NCI-H69 (cell line): ENCODE measurements at regions not wholly inside any gene's neighbourhood (a gene's known extent, or its start where the extent isn't known, plus 50 kb on each side); places are given as distances from the start of the nearest gene placed in this dataset.

Experiments
- DNase-seq: peaks from one replicate; lab custom pipeline; 2025; lab: John Stamatoyannopoulos, UW

DNA sequence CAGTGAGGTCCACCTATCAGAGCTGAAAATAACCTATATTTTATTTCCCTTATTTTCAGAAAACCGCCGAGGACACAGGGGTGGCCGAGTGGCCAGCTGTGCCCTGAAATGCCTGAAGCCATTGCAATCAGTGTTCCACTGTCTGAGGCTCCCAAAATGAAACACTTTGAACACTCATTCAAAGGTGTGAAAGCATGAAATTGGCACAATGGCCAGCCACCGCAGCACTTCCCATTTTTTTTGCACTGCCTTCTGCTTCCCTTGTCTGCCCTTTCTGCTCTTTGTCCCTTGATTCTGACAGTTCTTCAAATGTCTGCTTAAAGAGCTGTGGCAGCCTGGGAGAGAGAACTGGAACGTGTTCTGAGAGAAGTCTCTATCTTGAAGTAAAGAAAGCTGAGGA lies 1127.5 kb upstream of the CELF4 start:
- peak; percentile 21 for DNase-seq

DNA sequence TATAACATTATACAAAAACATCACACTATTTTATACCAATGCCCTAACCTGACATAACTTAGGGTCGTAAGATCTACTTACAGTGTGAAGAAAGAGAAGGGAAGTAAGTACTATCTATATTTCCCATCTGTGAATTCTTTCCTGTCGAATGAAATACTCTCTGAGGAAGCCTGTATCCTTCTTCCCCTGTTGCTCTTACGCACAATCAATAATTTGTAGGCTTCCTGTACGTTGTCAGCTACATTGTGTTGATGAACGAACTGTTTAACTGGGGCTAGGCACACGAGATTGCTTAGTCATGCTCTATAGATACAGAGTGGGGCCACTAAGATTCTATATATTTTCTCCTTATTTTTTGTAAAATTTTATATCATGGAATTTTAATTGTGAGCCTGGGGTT lies 1125.0 kb upstream of the CELF4 start:
- no peak for DNase-seq

DNA sequence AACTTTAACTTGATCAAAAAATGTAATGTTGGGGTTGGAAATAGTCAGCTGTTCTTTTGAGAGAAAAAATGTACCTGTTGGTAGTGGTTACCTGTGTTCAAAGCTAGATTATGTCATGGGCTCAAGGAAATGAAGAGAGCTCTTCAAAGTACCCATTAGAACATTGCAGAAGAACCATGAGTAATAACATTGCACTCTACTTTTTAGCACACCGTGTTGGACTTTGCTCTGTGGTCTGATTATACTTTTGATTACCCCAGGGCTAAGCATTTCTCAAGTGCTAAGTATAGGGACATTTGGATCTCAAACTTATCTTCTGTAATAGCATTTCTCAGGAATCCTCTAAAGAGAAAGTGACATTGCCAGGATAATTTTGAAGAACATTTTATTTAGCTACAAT lies 1122.8 kb upstream of the CELF4 start:
- no peak for DNase-seq

DNA sequence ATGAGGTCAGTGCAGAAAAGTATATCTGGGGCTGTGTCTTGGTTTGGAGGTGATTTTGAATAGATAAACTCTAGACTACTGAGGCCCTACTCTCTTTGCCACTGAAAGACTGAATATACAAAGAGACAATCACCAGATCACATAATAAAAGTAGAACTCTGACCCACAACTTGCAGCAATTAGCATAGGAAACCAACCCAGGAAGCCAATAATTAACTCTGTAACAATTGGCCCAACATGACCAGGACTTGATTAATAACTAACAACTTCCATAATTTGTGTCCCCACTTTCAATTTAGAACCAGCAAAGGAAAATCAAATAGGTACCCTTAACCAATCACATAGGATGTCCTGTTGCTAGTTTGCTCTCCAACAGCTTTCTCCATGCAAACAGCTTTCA lies 1104.9 kb upstream of the CELF4 start:
- DNase-seq: no peak

DNA sequence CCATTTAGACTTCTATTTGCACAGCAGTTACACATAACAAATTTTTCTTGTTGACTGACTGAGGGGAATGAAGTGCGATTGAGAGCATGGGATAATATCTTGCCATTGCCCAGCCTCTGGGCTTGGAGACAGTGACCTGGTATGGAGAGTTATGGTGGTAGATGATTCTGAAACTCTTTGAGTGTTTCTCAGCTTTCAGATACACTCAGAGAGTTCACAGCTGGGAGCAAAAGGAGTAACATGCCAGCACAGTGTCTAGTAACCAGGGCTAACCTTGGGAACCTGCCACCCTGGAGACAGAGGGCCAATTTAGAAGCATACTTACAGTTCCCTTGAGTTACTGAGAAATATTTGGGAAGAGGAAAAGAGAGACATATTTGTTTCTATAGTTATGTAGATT lies 1099.3 kb upstream of the CELF4 start:
- no peak for DNase-seq

DNA sequence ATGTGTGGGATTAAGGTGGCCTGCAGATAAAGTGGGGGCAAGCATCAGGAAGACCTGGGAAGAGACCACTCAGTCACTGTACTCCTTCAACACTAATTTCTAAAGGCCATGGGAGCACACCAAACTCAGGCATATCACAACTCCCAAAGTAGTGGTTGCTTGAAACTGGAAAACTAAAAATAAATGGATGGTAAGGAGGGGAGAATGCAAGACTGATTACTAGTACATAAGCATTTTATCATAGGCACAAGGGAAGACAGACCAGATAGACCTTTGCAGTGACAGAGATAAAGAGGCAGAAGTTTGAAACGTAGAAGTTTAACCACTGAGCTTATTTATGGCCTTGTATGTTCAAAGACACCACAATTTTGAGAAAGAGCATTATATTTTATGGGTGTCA lies 1098.1 kb upstream of the CELF4 start:
- DNase-seq: no peak

DNA sequence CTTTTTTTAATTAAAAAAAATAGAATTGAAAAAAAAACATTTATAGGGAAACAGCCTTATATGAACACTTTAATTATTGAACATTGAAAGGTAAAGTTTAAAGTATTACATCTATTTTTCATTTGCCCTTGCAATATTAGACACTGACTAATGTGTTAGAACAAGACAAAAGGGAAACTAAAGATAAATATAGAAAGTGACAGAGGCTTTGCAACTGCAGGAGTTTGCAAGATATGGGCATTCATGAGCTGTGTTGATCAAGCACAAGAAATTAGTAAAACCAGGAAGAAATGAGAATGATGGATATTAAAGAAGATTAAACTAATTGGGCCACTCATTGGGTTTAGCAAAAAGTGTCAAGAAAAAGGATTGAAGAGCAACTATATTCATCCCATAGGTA lies 1097.7 kb upstream of the CELF4 start:
- DNase-seq: no peak

DNA sequence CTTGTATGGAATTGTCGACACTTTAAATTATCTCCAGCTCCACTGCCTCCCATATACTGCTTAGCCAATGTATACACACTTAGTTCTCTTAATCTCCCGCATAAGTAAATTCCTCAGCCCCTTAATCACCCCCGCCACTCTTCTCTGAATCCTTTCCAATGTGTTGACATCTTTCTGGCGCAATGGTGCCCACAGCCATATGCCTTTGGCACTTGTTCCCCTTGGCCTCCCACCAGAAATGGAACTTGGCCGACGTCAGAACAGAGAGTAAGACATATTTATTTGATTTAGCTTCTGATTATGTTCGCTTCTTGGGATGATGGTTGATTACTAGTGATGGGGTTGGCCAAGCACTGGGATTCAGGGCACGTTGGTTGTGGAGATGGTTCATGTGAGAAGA lies 1089.3 kb upstream of the CELF4 start:
- no peak for DNase-seq

DNA sequence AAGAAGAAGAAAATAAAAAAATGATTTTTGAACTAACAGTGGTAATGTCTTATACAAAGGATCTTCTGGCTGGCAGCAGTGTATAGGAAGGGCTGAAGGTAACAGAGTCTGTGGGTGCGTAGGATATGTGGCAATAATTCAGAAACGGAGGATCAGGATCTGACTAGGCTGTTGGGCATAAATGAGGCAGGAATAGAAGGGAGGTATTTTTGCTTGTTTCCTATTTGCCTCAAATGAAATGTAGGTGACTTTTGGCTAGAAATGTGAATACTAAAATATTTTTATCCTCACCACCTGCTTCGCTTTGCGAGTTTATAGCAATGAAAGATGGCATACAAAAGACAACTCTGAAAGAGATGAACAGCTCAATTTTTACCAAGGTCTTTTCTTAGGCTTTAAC lies 1086.1 kb upstream of the CELF4 start:
- no peak for DNase-seq

DNA sequence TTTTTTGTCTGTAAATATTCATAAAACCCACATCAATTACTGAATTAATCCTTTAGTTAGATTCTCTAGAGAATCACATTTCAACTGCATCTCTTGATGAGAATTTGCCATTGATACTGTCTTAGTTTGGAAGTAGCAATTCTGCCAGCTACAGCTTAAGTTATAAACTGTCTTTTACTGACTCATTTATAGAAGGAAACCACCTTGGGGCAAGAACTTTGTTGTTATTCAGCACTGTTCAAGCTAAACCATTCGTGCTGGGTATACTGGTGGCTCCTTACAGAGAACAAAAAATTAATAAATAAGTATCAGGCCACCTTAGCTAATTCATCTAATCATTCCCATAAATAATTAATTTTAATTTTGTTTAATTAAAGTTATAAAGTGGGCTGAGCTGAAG lies 1082.6 kb upstream of the CELF4 start:
- no peak for DNase-seq

DNA sequence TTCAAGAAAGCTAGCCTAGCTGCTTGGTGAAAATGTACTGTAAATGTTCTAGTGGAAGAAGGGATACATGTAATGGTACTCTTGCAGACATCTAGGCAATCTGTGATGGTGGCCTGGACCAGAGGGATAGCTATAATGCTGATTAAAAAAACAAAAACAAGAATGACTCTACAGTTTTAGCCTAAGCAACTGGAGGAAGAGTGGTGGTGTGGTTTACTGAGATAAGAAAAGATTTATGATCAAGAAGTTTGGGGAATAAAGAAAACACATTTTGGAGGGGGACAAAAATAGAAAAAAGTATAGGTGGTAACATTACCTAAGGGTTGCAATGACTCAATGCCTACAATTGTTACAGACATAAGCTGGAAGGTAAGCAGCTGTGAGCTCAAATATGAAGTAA lies 1080.7 kb upstream of the CELF4 start:
- DNase-seq: no peak

DNA sequence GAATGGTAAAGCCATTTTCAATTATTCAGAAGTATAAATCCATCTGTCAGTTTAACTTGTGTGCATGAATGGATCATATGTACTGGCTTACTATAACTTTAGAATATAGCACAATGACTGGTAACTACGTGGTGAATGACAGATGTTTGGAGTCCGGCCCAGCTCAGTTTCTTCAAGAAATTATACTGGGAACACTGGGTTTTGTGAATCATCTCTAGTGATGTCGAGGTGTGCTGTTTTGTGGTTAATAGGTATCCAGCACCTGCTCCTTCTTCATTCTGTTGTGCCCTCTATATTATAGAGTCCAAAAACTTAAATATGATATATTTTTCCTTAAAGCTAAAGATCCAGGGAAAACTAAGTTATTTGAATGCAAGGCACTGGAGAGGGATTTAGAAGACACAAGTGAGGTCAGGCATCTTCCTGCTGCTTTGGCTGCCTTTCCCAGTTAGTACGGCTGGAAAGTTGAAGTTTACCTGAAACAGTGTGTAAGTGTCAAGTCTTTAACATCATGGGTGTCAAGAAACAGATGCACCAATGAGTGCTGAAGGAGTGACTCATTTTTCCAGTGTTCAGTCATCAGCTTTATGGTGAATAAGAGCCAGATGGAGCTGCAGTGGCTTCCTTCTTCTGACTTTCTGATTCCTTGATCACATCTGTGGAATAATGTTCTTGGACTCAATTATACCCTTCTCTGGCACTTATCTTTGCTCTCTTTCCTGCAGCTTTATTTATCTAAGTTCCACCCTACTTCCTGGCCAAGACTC lies 1079.5 kb upstream of the CELF4 start:
- no peak for DNase-seq

DNA sequence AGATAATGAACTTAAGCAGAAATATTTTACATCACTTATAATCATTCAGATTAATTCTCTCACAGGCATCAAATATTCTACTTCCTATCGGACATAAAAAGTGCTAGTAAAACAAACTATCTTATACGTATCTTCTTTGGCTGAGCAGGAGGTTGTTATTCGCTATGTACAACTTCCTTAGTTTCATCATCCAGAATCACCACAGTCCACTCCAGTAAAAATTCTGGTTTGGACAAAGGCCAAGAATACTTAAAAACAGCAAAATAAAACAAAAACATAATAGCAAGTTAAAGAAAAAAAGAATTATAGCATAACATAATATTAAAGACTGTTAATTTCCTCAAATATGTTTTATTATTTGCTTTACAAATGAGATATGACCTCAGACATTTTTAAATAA lies 1077.1 kb upstream of the CELF4 start:
- DNase-seq: no peak

DNA sequence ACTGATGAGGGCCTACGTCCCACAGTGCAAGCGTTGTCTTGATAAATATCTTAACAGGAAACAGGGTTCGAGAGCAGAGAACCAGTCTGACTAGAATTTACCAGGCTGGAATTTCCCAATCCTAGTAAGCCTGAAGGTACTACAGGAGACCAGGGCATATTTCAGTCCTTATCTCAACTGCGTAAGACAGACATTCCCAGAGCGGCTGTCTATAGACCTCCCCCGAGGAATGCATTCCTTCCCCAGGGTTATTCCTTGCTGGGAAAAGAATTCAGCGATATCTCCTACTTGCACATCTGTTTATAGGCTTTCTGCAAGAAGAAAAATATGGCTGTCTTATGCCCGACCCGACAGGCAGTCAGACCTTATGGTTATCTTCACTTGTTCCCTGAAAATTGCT lies 1074.1 kb upstream of the CELF4 start:
- DNase-seq: peak; percentile 22

DNA sequence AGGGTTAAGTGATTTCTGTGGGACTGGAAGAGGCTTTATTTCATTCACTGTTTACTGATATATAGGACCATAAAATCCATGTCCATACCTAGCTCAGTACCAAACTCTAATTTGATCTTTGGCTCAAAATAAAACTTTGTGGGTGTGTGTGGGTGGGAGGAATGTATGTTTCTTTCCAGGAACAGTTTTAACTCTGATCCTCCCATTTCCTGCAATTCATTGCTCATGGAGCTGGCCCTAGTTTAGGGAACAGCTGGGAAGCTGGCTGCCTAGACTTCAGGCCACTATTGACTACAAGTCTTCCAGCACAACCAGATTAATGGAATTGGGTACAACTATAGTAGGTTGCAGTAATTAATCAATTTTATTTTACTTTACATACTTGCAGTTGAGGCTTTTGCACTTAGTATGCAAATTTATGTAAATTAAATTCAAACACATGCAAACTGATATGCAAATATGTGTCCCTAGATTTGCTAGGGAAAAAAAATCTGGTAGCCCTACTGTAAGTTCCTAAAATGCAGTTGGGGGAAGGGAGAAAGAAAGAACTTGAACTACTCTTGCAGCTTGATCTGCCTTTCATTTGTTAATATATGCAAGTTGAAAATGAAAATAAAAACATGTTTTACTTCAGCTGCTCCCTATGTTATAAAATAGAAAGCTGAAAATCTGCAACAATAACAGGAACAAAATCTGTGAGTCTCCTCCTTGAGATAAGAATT lies 1070.3 kb upstream of the CELF4 start:
- no peak for DNase-seq

DNA sequence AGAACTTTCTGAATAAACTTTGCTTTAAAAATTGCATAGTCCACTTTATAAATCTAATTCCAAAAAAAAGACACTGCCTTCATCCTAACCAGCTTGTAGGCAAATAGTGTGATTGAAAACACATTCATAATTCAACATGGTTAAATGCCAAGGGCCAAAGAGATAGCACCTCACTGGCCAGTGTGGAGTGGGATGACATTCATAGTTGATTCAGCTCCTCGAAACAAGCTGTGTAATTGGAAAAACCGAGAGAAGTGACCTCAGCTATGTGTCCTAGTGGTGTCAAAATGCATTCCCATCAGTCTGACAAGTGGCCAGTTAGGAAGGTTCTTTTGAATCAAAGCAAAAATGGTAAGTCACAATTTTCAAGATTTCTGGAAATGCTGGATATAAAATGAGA lies 1068.5 kb upstream of the CELF4 start:
- no peak for DNase-seq

DNA sequence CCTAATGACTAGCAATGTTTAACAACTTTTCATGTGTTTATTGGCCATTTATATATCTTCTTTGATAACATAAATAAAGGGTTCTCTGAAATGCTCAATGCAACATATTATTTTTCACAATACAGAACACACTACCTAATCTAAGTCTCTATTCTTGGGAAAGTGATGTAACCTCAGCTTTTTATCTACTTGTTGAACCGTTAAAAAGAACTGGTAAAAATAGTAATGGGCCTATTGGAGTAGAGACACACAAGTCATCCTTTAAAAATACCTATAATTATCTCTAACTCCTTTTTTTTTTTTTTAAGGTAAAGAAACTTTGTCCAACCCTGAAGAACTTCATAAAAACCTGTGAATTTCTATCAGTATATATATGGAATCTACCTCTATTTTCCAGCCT lies 1067.7 kb upstream of the CELF4 start:
- DNase-seq: no peak

DNA sequence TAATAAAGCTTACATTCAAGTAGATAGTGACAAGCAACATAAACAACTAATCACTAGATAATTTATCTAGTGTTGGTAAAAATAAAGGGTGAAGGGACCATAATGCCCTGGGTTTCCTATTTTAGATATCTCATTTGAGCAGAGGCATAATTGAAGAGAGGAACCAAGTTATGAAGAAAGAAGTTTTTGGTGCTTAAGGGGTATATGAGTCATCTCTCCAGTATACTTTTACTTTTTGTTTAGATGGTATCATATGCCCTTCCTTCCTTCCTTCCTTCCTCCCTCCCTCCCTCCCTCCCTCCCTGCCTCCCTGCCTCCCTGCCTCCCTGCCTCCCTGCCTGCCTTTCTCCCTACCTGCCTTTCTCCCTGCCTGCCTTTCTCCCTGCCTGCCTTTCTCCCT lies 1053.5 kb upstream of the CELF4 start:
- DNase-seq: no peak

DNA sequence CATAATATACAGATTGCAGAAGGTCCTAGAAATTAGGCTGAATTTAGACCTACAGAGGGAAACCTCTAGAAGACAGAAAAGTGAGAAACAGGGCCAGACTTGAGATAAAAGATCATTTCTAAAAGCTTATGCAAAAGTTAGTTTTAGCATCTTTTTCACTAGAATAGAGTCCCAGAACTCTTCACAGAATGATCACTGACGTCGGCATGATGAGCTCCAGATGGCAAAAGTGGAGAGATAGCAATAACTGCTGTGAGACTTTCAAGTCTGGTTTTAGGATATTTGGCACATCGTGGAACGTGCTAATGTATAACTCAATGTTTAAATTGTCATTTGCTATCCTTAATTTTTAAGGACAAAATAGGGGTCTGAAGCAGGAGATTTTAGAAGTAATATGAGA lies 1050.7 kb upstream of the CELF4 start:
- DNase-seq: no peak

DNA sequence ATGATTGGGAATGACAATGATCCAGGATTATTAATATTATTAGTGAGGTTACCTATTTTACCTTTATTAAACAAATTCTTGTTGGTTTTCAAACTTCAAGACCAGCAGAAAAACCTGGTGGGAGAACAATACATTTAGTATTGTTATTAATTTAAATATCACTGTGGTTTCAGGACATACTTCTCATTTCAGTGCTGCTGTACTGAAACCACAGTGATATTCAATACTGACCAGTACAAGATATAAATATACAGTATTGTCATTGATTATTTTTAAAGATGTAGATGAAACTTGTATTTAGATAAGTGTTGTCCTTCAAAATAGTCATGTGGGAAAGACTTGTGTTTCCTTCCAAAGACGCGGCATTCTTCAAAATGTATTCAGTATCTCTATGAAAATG lies 1047.3 kb upstream of the CELF4 start:
- no peak for DNase-seq

DNA sequence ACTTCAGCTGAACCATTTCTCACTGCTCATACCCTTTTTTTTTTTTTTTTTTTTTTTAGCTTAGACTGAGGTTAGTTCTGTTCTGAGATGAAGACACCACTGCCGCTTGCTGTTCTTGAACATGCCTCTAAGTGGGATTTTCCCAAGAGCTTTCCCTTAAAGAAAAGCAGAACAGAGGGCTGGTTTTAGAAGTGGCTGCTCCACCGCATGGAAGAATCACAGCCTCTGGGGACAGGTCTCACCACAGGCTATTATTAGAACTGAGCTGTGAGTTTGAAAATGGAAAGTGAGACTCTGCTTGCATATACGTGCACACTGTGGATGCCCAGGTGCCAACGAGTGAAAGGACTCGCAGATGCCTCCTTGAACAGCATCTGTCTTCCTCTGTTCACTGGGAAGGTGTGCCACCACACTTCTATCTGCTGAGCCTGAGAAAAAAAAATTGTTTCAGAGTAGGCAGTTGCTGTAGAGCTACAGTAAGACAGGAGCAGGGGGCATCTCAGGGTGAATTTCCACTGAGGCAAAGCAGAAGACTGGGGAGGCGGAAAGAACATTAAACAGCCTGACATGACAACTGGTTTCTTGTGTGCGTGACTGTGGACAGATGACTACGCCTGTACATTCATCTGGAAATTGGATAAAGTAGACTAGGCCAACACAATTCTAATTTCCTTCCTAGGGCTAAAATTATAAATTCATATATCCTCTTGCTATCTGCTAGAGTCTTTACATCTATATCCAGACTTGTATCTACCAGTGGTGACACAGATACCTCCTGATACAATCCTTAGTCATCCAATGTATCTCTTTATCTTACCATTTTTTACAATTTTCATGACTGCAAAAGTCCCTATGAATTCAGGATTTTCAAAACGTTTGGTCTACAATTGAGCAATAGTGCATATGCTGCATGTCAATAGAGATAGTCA lies 1045.7 kb upstream of the CELF4 start:
- DNase-seq: peak; percentile 50

DNA sequence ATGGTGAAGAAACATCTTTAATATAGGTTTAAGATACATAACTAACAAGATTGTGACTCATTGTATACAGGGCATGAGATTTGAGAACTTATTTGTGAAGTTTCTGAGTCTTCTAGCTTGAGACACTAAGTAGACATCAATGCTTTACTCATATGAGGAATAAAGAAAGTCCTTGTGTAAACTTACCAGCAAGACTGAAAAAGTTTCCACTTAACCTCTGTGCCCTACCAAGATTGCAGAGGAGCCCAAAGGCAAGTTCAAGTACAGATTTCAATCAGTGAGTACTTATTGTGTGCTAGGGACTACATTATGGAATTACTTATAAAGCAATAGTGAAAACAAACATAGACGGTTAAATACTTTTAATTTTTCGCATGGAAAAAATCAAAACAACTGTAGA lies 1041.2 kb upstream of the CELF4 start:
- DNase-seq: no peak

DNA sequence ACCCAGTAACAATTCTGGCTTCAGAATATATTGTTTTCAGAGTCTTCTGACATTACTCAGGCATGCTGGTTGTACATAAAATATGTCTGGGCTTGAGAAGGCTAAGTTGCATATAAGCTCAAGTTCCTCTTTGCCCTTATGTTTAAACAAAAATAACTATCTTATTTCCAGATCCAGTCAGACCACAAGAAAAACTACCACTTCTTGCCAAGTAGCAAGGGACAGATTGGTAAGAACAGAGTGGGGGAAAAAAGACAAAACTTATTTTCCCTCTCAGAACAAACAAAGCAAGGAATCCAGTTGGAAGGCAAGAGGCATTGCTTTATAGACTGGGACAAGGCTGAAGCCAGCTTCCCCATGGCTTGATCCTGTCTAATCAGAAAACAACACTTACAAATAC lies 1036.7 kb upstream of the CELF4 start:
- no peak for DNase-seq
